ENCODE measurements at regions not wholly inside any gene's neighbourhood (a gene's known extent, or its start where the extent isn't known, plus 50 kb on each side); places are given as distances from the start of the nearest gene placed in this dataset.
A peak's percentile ranks its signal among the peaks of the same experiment; 100 is the strongest.

DNA sequence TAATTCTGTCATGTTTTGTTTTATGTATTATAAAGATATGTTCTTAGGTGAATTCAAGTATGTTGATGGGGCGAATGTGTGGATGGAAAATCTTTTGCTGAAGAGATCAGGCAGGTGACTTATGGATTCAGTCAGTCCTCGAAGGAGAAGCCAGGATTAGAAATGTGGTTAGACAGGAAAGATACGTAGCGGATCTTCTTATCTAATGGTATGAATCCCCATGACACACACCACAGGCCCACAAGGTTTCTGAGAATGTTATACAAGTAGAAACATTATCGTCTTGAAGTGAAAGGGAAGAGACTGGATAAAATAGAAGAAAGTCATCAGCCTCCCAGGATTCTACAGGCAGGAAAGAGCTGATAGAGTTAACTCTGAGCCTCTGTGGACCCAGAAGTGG lies 69.0 kb upstream of the RFXAP start:
- TF ChIP-seq, protein P1, sequence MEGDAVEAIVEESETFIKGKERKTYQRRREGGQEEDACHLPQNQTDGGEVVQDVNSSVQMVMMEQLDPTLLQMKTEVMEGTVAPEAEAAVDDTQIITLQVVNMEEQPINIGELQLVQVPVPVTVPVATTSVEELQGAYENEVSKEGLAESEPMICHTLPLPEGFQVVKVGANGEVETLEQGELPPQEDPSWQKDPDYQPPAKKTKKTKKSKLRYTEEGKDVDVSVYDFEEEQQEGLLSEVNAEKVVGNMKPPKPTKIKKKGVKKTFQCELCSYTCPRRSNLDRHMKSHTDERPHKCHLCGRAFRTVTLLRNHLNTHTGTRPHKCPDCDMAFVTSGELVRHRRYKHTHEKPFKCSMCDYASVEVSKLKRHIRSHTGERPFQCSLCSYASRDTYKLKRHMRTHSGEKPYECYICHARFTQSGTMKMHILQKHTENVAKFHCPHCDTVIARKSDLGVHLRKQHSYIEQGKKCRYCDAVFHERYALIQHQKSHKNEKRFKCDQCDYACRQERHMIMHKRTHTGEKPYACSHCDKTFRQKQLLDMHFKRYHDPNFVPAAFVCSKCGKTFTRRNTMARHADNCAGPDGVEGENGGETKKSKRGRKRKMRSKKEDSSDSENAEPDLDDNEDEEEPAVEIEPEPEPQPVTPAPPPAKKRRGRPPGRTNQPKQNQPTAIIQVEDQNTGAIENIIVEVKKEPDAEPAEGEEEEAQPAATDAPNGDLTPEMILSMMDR (IDR thresholded peaks at IDR 0.05; ENCODE audit: insufficient read depth, low read depth, low read length, missing control alignments): no peak
- H3K4me3 ChIP-seq (ENCODE audit: low read length): no peak overlapping the region
- DNase-seq (ENCODE audit: low read depth): no peak

DNA sequence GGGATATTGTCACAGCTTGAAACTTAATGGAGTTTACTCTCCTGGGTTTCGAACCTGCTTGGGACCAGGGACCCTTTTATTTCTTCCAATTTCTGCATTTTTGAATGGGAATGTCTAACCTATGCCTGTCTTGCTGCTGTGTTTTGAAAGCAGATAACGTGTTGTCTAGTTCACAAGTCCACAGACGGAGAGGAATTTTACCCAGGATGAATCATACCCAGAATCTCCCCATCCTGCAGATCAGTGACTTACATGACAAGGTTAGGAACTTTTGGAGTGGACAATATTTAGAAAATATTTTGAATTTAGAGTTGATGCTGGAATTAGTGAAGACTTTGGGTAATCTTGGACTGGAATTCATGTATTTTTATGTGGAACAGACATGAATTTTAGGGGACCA lies 68.6 kb upstream of the RFXAP start:
- no peak for DNase-seq (ENCODE audit: low read depth)
- TF ChIP-seq, protein P1 (IDR thresholded peaks at IDR 0.05; ENCODE audit: insufficient read depth, low read depth, low read length, missing control alignments): no peak
- no peak overlapping the region for H3K4me3 ChIP-seq (ENCODE audit: low read length)

GRCh38 chr13:36750946-36751345 lies 68.1 kb upstream of the RFXAP start:
- TF ChIP-seq, protein P1 (IDR thresholded peaks at IDR 0.05; ENCODE audit: insufficient read depth, low read depth, low read length, missing control alignments): no peak
- no peak overlapping the region for H3K4me3 ChIP-seq (ENCODE audit: low read length)
- no peak for DNase-seq (ENCODE audit: low read depth)

- TF ChIP-seq, protein P1 (IDR thresholded peaks at IDR 0.05; ENCODE audit: insufficient read depth, low read depth, low read length, missing control alignments): no peak
- H3K4me3 ChIP-seq (ENCODE audit: low read length): no peak overlapping the region
- DNase-seq (ENCODE audit: low read depth): no peak
These were observed 66.3 kb upstream of the RFXAP start for GRCh38 chr13:36752673-36753072.

- no peak overlapping the region for H3K4me3 ChIP-seq (ENCODE audit: low read length)
- TF ChIP-seq, protein P1 (IDR thresholded peaks at IDR 0.05; ENCODE audit: insufficient read depth, low read depth, low read length, missing control alignments): no peak
- DNase-seq (ENCODE audit: low read depth): no peak
These were observed 65.8 kb upstream of the RFXAP start for GRCh38 chr13:36753176-36753575.

GRCh38 chr13:36758345-36758744 lies 60.7 kb upstream of the RFXAP start:
- TF ChIP-seq, protein P1 (IDR thresholded peaks at IDR 0.05; ENCODE audit: insufficient read depth, low read depth, low read length, missing control alignments): no peak
- no peak for DNase-seq (ENCODE audit: low read depth)
- no peak overlapping the region for H3K4me3 ChIP-seq (ENCODE audit: low read length)

DNA sequence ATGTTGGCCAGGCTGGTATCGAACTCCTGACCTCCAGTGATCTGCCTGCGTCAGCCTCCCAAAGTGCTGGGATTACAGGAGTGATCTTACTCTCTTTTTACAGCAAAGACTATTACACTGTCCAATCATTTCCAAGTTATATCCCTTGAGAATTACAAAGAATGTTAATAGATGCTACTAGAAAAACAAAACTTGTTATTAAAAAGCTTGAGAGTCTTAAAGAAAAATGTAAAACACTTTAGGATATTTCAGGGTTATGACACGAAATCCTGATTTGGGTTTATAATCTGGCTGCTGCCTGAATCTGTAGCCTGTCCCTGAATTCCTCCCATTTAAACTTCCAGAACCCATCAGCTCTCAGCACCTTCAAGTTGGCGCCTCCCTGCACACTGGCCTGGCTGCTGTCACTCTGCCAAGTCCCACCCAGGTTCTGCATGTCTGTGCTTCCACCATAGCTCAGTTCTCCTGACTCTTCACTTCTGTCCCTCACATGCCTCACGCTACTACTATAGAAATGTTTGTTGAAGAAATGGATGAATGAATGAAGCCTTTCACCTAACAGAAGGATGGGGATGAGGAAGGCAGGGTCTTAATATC lies 55.8 kb upstream of the RFXAP start:
- peak; percentile 40 for DNase-seq (ENCODE audit: low read depth)
- H3K4me3 ChIP-seq (ENCODE audit: low read length): no peak overlapping the region
- TF ChIP-seq, protein P1 (IDR thresholded peaks at IDR 0.05; ENCODE audit: insufficient read depth, low read depth, low read length, missing control alignments): no peak
